GM12891 (cell line): ENCODE measurements at regions not wholly inside any gene's neighbourhood (a gene's known extent, or its start where the extent isn't known, plus 50 kb on each side); places are given as distances from the start of the nearest gene placed in this dataset.
"Not testable (repeated sequence)": the region's sequence is repeated elsewhere in the genome, so short reads cannot be mapped to it uniquely, and the experiment has no call there.

ENCODE experiments used
- DNase-seq: peaks from one replicate; pipeline ENCODE4 v3.0.0; 2011; ENCODE audit warnings: low spot score; ENCODE audit not compliant: insufficient read length
- FAIRE-seq: peaks from 2 replicates; lab custom pipeline; 2011; peaks lifted over from hg19 to GRCh38; lab: Jason Lieb, UNC
- PAX5 ChIP-seq: IDR thresholded peaks from 2 replicates; pipeline ENCODE4 v1.6.1; 2011; ENCODE audit warnings: low read length, moderate library complexity, mild to moderate bottlenecking; ENCODE audit not compliant: insufficient read depth, severe bottlenecking
- POLR2A ChIP-seq: IDR thresholded peaks from 2 replicates; pipeline ENCODE4 v1.6.1; 2011; ENCODE audit warnings: low read depth, low read length, control low read depth
- POLR2AphosphoS5 ChIP-seq: IDR thresholded peaks from 2 replicates; pipeline ENCODE4 v1.6.1; 2011; ENCODE audit warnings: low read depth, low read length, control low read depth
- POU2F2 ChIP-seq: IDR thresholded peaks from 2 replicates; pipeline ENCODE4 v1.6.1; 2011; ENCODE audit warnings: low read depth, mild to moderate bottlenecking, control low read depth, low read length, moderate library complexity
- SPI1 ChIP-seq: IDR thresholded peaks from 2 replicates; pipeline ENCODE4 v1.6.1; 2011; ENCODE audit warnings: low read depth, low read length, control low read depth
- TAF1 ChIP-seq: IDR thresholded peaks from 2 replicates; pipeline ENCODE4 v1.6.1; 2011; ENCODE audit warnings: low read depth, low read length, control low read depth

DNA sequence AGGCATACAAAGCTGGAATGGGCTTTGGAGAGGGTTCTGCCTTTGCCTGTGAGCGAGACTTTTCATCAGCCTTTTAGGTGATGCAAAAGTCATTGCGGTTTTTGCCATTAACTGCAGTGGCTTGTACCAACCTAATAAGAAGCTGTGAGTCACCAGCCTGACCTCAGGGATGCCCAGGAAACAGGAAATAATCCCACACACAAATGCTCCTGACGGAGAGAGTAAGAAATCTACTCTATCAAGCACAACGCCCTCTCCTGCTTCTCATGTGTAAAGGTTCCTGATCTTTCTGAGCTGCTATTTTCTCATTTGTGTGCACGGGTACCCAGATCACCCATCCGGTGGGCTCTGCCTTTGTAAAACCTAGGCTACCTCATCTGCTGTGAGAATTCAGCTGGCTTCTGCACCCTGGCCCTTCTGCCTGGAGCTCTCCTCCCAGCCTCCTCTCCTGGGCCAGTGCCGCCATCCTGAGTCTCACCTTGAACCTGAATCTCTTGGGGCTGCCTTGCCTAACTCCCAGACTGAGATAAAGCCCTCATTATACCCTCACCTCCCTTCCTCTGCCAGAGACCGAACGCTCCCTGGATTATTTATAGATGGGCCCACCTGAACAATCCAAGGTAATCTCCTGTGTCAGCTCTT is 299.7 kb downstream of the C16orf95 start:
- no peak for FAIRE-seq
- TF ChIP-seq POU2F2 (no peak), PAX5 (no peak), SPI1 (no peak), TAF1 (no peak), POLR2AphosphoS5 (no peak), POLR2A (no peak)
- no peak for DNase-seq

- DNase-seq: no peak
- TF ChIP-seq PAX5: no peak
- no peak for TF ChIP-seq POLR2A
- no peak for TF ChIP-seq TAF1
- TF ChIP-seq SPI1: no peak
- no peak for TF ChIP-seq POU2F2
- TF ChIP-seq POLR2AphosphoS5: no peak
- FAIRE-seq: no peak
Measured at GRCh38 chr16:87025676-87026075, 291.5 kb downstream of the C16orf95 start.

DNA sequence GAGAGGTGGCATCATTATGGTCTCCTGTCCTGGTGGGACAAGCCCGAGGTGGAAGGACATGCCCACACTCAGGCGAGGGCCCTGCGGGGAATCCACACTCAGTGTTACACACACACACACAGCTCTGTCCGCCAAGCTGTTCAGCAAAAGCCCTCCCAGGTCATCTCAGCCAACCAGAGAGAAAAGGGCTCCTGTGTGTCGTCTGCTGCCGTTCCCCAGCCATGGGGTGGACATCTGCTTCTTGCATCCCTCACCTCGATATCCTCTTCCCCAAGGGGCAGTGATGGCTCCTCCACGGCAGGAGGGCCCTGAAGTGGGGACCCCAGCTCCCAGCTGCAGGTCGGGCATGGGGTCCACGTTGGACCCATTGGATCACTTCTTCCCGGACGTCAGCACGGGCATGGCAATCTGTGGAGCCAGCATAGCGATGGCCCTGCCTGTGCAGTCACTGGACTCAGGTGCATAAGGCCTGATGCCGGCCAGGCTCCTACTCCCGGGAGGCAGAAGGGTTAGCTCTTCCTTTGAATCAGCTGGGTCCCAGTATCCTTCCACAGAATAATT is 290.1 kb downstream of the C16orf95 start:
- FAIRE-seq (no peak), DNase-seq (no peak)
- TF ChIP-seq POU2F2: no peak
- TF ChIP-seq POLR2A: no peak
- TF ChIP-seq SPI1: no peak

DNA sequence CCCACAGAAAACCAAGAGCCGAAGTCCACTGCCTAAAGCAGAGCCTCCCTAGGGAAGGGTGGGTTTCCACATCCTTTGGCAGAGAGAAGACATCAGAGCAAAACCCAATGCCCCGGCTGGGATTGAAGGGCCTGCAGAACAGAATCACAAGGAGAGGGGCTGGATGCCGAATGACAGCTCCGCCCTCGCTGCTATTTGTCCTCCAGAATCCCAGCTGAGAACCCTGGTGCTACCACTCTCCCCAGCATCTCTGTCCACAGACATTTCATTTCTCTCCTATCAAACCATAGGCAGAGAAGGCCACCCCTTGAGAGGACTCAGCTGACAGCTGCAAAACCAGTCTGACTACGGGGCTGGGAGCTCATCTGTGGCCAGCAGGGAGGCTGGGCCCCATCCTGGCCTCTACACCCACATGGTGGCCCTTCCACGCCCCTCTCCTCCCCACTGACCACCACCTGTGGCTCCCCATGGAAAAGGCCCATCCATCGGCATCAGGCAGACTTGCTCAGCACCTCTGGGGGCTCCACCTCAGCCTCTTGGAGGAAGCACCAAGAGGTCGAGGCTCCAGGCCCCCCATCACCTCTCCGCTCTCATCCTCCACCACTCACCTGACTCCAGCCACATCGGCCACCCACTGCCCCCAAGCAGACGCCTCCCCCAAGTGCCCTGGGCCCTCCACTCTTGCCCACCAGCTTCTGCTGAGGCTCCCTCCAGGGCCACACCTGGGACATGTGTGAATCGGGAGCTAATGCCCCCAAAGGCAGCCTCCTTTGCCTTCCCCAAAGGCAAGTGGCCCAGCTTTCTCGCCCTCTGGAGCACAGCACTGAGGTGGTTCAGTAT is 288.5 kb downstream of the C16orf95 start:
- no peak for TF ChIP-seq PAX5
- no peak for TF ChIP-seq SPI1
- no peak for TF ChIP-seq POLR2A
- no peak for TF ChIP-seq TAF1
- no peak for TF ChIP-seq POLR2AphosphoS5
- no peak for TF ChIP-seq POU2F2
- FAIRE-seq (no peak), DNase-seq (no peak)

DNA sequence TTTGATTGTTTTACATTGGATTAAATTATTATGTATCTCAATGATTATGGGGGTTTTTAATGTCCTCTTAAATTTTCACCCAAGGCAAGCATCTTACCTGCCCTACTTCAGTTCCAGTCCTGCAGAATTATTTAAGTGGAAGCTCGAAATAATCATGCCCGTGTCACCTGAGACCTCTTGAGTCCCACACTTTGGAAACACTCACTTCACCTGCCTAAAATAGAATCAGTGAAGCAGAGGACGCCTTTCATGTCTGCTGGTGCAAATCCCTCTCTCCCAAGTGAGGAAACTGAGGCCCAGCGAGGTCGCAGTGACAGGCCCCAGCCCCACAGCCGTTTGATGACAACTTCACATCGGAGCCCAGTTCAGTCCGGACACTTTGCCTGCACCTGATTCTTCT is 284.6 kb downstream of the C16orf95 start:
- TF ChIP-seq PAX5 (no peak), POLR2AphosphoS5 (no peak), SPI1 (no peak), POU2F2 (no peak)
- FAIRE-seq (no peak), DNase-seq (no peak)

GRCh38 chr16:87033021-87033471 is 284.1 kb downstream of the C16orf95 start:
- no peak for DNase-seq
- FAIRE-seq: no peak
- TF ChIP-seq POU2F2: no peak
- TF ChIP-seq POLR2AphosphoS5: no peak
- TF ChIP-seq TAF1: no peak
- TF ChIP-seq PAX5: no peak
- no peak for TF ChIP-seq SPI1
- no peak for TF ChIP-seq POLR2A

GRCh38 chr16:87033541-87034300 is 283.5 kb downstream of the C16orf95 start:
- FAIRE-seq (no peak), DNase-seq (no peak)
- TF ChIP-seq POU2F2: no peak
- no peak for TF ChIP-seq TAF1
- no peak for TF ChIP-seq SPI1
- TF ChIP-seq PAX5: no peak
- TF ChIP-seq POLR2A: no peak
- no peak for TF ChIP-seq POLR2AphosphoS5

GRCh38 chr16:87034317-87034716 is 282.9 kb downstream of the C16orf95 start:
- FAIRE-seq: no peak
- TF ChIP-seq POLR2A: no peak
- no peak for TF ChIP-seq TAF1
- TF ChIP-seq POU2F2: no peak
- TF ChIP-seq PAX5: no peak
- TF ChIP-seq POLR2AphosphoS5: no peak
- TF ChIP-seq SPI1: no peak
- DNase-seq: no peak

DNA sequence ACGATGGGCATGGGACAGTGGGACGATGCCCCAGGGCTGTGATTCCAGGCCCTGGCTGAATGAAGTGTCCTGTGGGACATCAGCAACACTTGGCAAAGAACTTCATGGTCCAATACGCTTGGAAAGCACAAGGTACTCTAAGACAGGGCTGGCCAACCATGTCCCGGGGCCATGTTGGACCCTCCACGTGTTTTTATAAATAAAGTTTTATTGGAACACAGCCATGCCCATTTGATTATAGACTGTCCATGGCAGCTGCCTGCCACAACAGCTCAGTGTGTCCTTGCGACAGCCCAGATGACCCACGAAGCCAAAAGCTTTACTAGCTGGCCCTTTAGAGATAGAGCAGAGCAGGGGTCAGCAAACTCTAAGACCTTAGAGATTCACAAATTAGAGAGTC is 282.1 kb downstream of the C16orf95 start:
- FAIRE-seq: no peak

DNA sequence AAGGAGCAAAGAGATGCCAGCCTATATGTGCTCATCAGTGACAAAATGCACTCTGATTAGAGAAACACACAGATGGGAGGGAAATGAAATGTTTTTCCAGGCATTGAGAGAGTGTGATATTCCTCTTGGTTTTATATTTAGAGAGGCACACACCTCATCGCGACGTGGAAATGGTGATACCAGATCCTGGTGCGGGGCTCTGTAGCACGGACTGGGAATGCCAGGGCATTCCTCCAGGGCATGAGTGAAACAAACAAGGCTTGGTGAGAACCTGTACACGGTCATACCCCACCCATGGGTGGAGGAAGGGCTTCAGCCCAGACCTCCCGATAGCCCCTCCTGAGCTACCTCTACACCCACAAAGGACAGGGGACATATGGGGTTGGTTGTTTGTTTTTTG is 280.2 kb downstream of the C16orf95 start:
- no peak for FAIRE-seq
- DNase-seq: no peak
- no peak for TF ChIP-seq SPI1
- no peak for TF ChIP-seq PAX5
- TF ChIP-seq TAF1: no peak
- TF ChIP-seq POLR2AphosphoS5: no peak

More for the DNA sequence above, 282.1 kb downstream of the C16orf95 start:
- no peak for DNase-seq
- no peak for TF ChIP-seq TAF1
- TF ChIP-seq POU2F2: no peak
- TF ChIP-seq PAX5: no peak
- TF ChIP-seq POLR2AphosphoS5: no peak
- TF ChIP-seq POLR2A: no peak
- no peak for TF ChIP-seq SPI1

- not testable (repeated sequence) for FAIRE-seq
Measured at GRCh38 chr16:87038528-87038927, 278.7 kb downstream of the C16orf95 start.

More at GRCh38 chr16:87038528-87038927, 278.7 kb downstream of the C16orf95 start:
- not testable (repeated sequence) for DNase-seq
